Dermis blood vessel endothelial cell (primary cell): ENCODE measurements at regions not wholly inside any gene's neighbourhood (a gene's known extent, or its start where the extent isn't known, plus 50 kb on each side); places are given as distances from the start of the nearest gene placed in this dataset.

Experiments
- DNase-seq: peaks from one replicate; pipeline ENCODE4 v3.0.0; 2010

DNA sequence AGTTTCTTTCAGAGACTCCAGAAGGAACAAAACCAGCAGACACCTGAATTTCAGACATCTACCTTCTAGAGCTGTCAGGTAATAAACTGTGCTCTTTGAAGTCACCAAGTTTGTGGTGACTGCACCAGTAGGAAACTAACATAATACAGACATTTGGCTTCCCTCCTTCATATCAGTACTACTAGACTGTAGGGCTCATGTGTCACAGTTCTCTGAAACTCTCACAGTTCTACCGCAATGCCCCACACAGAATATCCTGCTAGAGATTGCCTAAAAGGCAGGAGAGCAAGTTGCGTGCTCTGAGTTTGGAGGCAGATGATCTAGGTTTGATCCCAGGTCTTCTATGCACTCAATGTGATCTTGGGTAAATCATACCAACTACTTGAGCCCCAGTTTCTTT is 205.0 kb upstream of the LRFN2 start:
- DNase-seq, result no peak

- DNase-seq, result no peak
These were observed 203.8 kb upstream of the LRFN2 start for GRCh38 chr6:40791004-40791403.

DNA sequence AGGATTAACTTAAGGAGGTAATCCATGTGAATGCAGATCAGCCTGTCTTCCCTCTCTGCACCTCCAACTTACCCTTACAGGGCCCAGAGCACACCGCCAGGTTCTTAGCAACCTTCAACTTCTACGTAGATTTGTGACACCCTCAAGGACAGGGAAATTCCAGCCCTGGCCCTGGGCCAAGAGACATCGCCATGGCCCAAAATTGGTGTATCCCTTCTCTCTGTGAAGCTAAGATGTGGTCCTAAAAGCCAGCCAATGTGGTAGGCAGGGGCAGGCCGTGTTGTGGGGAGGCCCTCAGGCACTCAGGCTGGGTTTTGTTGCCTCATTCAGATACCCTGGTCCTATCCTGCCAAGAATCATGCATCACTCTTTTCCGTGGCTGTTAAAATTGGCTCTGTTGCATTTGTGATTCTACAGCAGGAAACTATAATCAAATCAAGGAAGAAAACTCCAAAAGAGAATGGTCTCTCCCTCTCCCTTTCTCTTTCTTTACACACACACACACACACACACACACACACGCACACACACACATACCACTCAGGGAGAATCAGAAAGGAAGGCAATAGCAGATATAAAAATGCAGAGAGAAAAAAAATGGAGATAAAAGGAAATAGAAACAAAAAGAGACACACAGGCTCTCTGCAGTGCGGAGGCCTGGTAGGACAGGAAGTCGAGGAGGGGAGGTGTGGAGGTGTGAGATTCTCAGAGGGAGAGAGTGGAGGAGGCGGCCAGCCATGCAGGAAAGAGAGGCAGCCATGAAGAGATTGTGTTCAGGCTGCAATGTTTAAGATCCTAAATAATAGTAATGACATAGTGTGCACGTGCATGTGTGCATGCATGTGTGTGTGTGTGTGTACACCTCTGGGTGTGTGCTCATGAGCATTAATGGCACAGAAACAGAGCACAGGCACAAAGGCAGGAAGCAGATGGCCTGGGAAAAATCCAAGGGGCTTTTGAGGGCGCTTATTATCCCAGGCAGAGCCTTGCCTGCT is 201.8 kb upstream of the LRFN2 start:
- peak; percentile 90 for DNase-seq

DNA sequence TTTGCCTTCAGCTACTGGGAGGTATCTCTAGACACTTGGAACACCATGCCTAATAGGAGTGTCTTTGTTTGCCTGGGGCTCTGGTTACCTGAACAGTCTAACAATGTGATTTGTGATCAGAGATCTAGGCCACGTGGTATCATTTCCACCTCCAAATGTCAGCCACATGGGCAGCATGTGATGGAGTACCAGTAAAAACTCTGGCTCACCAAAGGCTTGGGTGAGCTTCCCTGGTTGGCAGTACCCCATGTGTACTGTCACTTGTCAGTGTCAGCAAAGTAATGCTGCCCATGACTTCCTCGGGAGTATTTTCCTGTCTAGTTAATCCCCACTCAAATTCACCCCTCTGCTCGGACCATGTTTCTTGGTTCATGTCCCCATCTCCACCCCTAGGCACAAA is 195.2 kb upstream of the LRFN2 start:
- no peak for DNase-seq

DNA sequence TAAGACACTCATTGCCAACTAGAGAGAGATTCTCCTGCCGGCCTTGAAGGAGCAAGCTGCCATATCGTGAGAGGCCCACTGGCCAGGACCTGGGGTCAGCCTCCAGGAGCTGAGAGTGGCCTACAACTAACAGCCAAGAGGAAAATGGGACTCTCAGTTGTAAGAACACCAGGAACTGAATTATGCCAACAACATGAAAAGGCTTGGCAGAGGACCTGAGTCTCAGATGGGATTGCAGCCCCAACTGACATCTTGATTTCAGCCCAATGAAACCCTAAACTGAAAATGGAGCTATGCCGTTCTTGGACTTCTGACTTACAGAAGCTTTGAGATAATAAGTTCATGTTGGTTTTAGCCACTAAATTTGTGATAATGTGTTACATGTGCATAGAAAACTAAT is 193.5 kb upstream of the LRFN2 start:
- DNase-seq, result no peak

- DNase-seq, result peak; percentile 48
These were observed 192.2 kb upstream of the LRFN2 start for GRCh38 chr6:40779409-40779808.

GRCh38 chr6:40778918-40779317 is 191.8 kb upstream of the LRFN2 start:
- no peak for DNase-seq

DNA sequence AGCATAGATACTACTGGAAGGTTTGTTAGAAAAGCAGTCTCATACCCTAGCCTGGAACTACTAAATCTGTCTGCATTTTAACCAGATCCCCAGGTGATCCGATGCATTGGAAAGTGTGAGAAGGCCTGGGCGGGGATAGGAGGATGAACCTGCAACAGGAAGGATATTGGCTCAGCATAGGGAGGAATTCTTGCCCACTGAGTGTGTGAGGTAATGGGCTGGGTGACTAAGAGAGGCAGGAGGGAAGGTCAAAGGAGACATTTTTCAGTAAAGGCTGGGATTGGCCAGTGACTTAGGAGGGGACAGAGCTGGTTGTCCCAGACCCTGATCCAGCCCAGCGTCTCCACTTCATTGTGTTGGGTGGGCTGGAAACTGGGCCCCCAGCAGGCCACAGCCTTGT is 191.0 kb upstream of the LRFN2 start:
- peak; percentile 36 for DNase-seq

DNA sequence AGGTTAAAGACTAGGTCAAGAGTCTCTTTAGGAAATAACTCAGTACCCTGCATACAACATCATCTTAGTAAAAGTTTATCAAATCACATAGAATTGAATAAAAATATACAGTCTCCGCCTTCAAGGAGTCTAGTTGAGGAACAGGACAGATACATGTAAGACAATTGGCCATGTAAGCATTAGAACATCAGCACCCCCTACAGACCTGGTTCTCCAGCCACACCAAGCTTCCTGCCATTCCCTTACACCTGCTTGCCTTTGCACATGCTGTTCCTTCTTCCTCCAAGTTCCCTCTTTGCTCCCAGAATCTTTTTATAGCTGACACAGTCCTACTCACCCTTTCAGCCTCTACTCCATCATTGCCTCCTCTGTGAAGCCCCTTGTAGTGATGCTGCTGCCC is 187.8 kb upstream of the LRFN2 start:
- no peak for DNase-seq

DNA sequence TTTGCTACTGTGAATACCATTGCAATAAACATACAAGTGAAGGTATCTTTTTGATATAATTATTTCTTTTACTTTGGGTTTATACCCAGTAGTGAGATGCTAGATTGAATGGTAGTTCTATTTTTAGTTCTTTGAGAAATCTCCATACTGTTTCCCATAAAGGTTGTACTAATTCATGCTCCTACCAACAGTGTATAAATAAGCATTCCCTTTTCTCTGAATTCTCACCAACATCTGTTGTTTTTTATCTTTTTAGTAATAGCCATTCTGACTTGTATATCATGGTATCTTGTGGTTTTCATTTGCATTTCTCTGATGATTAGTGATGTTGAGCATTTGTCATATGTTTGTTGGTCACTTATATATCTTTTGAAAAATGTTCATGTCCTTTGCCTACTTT is 183.6 kb upstream of the LRFN2 start:
- no peak for DNase-seq

DNA sequence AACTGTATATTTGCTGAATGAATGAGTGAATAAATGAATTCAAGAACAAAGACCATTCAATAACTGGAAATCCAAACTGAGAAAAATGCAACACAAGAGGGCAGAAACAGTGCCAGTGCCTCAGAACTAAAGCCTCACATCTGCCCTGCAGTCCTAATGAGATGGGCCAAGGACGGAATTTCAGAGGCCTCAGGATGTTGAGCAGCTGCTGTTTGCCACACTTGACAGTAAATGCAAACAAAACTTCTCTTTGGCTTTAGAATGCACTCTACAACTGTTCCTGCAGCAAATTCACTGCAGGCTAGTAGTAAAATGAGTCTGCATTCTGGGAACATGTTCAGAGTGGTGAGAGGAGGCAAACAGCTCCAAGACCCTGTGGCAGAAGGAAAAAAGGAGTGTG is 177.6 kb upstream of the LRFN2 start:
- no peak for DNase-seq

- DNase-seq, result no peak
These were observed 175.8 kb upstream of the LRFN2 start for GRCh38 chr6:40762981-40763380.

DNA sequence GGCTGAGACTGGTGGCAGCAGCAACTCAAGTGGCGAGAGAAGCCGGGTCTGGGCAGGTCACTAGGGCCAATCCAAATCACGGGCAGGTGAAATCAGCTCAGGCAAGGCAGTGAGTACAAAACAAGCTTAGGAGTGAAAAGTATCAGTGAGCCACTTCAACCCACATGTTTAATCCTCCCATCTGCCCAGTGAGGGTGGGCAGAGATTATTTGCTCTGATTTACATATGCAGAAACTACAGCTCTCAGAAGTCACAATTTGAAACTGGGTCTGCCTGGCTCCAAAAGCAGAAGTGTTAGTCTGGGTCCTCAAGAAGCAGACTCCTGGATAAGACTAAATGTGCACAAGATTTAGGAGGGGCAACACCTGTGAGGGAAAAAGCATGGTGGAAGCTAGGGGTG is 173.7 kb upstream of the LRFN2 start:
- DNase-seq, result no peak

- no peak for DNase-seq
These were observed 172.7 kb upstream of the LRFN2 start for GRCh38 chr6:40759838-40760237.

DNA sequence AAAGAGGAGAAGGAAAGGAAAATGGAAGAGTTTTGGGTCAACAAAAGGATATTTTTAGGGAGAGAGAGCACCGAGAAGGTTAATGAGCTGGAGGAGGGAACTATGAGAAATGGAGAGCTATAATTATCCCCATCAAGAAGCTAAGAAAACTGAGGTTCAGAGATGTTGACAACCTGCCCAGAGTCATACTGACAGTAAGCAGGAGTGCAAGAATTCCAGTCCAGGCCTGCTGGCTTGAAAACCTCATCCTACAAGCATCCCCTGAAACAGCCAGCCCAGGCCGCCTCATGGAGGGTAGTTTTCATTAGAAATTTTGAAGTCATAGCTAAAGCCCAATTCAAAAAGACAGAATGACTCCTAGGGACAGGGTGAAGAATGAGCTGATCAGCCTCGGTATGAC is 172.1 kb upstream of the LRFN2 start:
- no peak for DNase-seq

- no peak for DNase-seq
These were observed 168.7 kb upstream of the LRFN2 start for GRCh38 chr6:40755749-40756452.

DNA sequence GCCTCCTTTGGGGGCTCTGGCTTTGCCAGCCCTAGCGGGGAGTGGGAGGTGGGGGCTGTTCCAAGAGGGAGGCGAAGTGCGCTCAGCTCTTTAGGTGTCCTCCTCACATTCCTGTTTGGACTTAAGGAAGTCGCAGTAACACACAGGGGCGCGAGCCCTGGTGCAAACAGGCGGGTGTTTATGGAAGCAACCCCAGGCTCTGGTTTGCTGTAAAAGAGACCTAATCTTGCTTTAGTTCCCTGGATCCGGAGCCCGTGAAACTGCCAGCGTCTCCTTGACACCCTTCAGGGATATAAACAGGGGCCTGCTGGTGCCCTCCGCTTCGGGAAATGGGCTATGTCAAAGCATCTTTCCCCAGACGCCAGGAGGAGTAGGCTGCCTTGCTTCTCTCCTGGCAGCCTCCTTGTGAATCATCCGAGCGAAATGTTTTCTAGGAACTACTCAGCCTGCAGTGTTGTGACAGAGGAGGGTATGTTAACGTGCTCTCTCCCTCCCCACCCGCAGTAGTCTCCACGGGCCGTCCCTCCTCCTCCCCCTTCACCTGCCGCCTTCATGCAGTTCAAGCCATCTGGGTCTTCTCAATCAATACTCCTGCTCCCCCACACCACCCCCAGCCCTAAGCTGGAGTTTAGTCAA is 168.0 kb upstream of the LRFN2 start:
- DNase-seq, result no peak

GRCh38 chr6:40754461-40755045 is 167.4 kb upstream of the LRFN2 start:
- DNase-seq, result no peak

DNA sequence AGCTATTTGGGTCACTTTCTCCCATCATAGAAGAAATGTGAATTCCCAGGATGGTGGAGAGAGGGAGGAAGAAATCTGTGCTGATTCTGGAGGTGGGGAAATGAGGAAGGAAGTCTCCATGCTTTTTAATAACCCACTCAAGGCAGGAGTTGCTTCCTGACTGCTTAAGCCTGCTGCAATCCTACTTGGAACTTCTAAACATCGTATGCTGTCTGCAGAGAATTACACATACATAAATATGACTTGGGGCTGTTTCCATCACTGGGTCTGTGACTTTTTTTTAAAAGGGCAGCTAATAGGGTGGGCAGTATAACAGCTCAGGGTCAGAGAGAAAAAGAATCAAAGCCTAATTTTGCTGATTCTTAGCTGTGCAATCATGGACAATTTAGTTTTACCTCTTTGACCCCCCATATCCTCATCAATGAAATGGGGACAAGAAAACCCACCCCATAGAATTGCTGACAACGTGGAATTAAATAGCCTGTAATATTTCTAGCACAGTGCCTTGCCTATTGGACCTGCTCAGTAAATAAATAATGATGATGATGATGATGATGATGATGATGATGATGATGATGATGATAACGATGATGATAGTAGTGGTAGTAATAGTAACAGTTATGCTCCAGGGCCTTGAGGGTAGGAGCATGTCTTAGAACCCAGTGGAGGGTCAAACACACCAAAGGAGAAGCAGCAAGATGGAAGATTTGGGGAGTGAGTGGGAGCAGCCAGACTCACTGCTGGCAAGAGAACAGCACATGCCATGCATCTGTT is 166.7 kb upstream of the LRFN2 start:
- no peak for DNase-seq

- no peak for DNase-seq
These were observed 165.9 kb upstream of the LRFN2 start for GRCh38 chr6:40753048-40753447.

DNA sequence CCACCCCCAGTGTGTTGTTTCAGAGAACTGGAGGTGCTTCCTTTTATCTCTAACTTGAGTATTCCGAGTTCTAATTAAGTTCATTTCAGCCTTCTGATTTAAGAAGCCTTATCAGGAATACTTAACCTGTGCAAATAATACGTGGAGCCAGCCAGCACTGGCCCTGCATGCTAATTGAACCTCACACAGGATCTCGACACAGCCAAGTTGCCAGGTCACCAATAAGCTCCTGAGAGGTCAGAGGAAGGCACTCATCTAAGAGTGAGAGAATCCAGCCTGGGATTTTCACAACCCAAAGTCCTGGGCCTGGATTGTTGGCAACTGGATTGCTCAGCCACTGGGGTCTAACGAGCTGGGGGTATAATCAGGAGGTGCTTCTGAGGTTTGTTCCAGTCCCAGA is 157.7 kb upstream of the LRFN2 start:
- DNase-seq, result no peak

DNA sequence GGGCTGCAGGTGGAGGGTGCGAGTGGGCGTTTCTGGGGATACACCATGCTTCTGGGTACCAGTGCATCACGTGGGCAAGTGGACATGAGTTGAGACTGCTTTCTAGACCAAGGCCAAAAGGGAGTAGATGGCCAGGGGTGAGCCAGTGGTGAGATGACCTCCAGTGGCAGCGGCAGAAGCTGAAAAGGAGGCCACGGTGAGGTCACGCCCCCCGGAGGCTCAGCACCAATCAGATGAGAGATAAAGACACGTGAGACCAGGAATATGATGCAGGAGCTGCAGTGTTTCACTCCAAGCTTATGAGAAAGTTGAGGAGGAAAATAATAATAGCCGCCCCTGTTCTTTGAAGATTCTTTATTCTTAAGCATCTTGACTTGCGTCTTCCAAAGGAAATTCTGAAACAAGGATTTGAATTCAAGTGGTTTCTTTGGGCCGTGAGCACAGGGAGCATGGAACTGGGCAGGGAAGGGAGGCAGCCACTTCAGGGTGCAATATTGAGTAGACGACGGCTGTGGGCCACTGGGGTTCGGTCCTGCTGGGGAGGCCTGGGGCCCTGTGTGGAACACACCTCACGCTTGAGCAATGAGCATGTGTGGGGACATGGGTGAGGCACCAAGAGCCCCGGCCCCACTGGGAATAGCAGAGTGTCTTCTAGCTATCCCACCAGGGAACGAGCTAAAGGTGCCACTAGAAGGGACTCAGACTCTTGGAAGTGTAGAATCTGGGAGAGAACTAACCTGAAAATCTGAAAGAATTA is 156.7 kb upstream of the LRFN2 start:
- DNase-seq, result no peak
